Heart right ventricle (tissue), 16 donors: ENCODE measurements at regions not wholly inside any gene's neighbourhood (a gene's known extent, or its start where the extent isn't known, plus 50 kb on each side); places are given as distances from the start of the nearest gene placed in this dataset.
A peak's percentile ranks its signal among the peaks of the same experiment; 100 is the strongest.
"Not testable (repeated sequence)": the region's sequence is repeated elsewhere in the genome, so short reads cannot be mapped to it uniquely, and the experiment has no call there.

Source experiments
- ATAC-seq, 8 donors: fragments of 200-7000 bp; cut with Tn5 transposase; one replicate each; pipeline ENCODE4 v1.9.1; 2020; ENCODE audit warnings: mild to moderate bottlenecking in 8 of 8, moderate library complexity in 8 of 8, moderate number of reproducible peaks in 1 of 8
- DNase-seq, 2 donors: peaks; one replicate each; pipeline ENCODE4 v3.0.0-alpha.2; 2020
- H3K27ac ChIP-seq, 10 donors: fragments of 200-600 bp; sonication (generic) in 2 of 10; one replicate each; pipeline versions ENCODE4 v1.5.0 to v1.8.0; 2020 to 2022; ENCODE audit warnings: mild to moderate bottlenecking in 3 of 10
- H3K27me3 ChIP-seq, 7 donors: fragments of 200-600 bp; one replicate each; pipeline ENCODE4 v1.8.0; 2021 to 2022; ENCODE audit warnings: mild to moderate bottlenecking in 2 of 7
- H3K36me3 ChIP-seq, 9 donors: fragments of 200-600 bp; sonication (generic) in 1 of 9; one replicate each; pipeline versions ENCODE4 v1.5.0 to v1.8.0; 2020 to 2022; ENCODE audit warnings: mild to moderate bottlenecking in 2 of 9
- H3K4me1 ChIP-seq, 9 donors: fragments of 200-600 bp; sonication (generic) in 1 of 9; one replicate each; pipeline versions ENCODE4 v1.5.0 to v1.8.0; 2020 to 2022; ENCODE audit warnings: mild to moderate bottlenecking in 4 of 9
- H3K4me3 ChIP-seq, 10 donors: fragments of 200-600 bp; sonication (generic) in 2 of 10; one replicate each; pipeline versions ENCODE4 v1.5.0 to v1.8.0; 2020 to 2022; ENCODE audit warnings: mild to moderate bottlenecking in 7 of 10, moderate library complexity in 2 of 10
- H3K9me3 ChIP-seq, 11 donors: fragments of 200-600 bp in 10 of 11; sonication (generic) in 2 of 11; one replicate each; pipeline versions ENCODE4 v1.5.0 to v1.8.0; 2013 to 2022; ENCODE audit warnings: mild to moderate bottlenecking in 2 of 11, control low read depth in 1 of 11, moderate library complexity in 1 of 11
- WGBS, 2 donors: extraction: QIAGEN DNeasy Blood & Tissue Kit; methylation state at CpG; one replicate each; pipeline ENCODE4 v1.1.7; 2013; ENCODE audit warnings: inconsistent platforms in 1 of 2; 5-methylcytosine and 5-hydroxymethylcytosine counted together
- intact Hi-C, 10 donors: fragments of 100-400 bp; cut with DNase I; formaldehyde crosslinking; loops; one replicate each; pipeline versions ENCODE4 v1.11.1 to v1.14.2; 2022
- TF ChIP-seq, protein P1 (sequence below), 9 donors: fragments of 200-600 bp; sonication (generic) in 2 of 9; IDR thresholded peaks; one replicate each; pipeline versions ENCODE4 v1.5.0 to v1.8.0; 2021 to 2022; ENCODE audit warnings: antibody characterized with exemption in 9 of 9, mild to moderate bottlenecking in 5 of 9, moderate library complexity in 1 of 9
- donor health status: Arrhythmogenic right ventricular cardiomyopathy.
- donor health status: ischemic (EF 13 %, LVEDD 7.1; RV severe dilation, severe dysfunction).
- donor health status: healthy with polysubstance abuse.
- donor health status: DM: no; HTN: yes; CAD: no.
- donor health status: DM: no; HTN: no; CAD: no.
- donor health status: ischemic (EF 25% LVEDD 6.9; RV normal size, moderate dysfunction).
- donor health status: ischemic (EF 25% LVEDD 5.7; RV mildly dilated, moderate dysfunction).
- donor health status: healthy.
- donor health status: DM: yes; HTN: yes; CAD: no.
- donor health status: Ischemic cardiomyopathy.
- donor health status: ischemic (EF 35%, LVEDD 5.7; RV mildly dilated, moderate dysfunction).
- donor health status: nonischemic (EF 11% LVEDD 7.7; RV severe dilation, severe dysfunction).
- donor health status: DM: yes; HTN: yes; CAD: no.
- donor health status: PGD.
- donor health status: ischemic (EF 29% LVEDD 5.4; RV normal size, mild dysfunction).
- donor health status: nonischemic (EF 23%, LVEDD 6.1; RV moderate dilation, normal function).

DNA sequence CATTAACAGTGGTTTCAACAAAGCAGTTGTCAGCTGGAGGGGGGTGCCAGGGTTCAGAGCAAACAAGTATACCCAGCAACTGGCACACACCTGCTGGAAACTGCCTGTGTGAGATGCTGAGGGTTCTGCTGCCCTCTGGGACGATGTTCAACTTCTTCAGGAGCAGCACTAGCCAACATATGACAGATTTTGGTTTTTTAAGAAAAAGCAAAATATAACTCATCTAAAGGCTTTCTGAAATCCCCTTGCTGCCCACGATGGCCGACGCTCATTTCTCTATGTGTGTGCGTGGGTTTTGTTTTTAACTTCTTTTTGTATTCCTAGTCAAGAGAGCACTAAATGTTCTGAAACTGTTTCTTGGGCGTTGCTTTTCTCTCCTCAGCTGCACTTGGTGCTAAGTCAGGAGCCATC, 79.9 kb downstream of the MRPL57 start:
- H3K27ac ChIP-seq, result no peak overlapping the region
- TF ChIP-seq, protein P1, sequence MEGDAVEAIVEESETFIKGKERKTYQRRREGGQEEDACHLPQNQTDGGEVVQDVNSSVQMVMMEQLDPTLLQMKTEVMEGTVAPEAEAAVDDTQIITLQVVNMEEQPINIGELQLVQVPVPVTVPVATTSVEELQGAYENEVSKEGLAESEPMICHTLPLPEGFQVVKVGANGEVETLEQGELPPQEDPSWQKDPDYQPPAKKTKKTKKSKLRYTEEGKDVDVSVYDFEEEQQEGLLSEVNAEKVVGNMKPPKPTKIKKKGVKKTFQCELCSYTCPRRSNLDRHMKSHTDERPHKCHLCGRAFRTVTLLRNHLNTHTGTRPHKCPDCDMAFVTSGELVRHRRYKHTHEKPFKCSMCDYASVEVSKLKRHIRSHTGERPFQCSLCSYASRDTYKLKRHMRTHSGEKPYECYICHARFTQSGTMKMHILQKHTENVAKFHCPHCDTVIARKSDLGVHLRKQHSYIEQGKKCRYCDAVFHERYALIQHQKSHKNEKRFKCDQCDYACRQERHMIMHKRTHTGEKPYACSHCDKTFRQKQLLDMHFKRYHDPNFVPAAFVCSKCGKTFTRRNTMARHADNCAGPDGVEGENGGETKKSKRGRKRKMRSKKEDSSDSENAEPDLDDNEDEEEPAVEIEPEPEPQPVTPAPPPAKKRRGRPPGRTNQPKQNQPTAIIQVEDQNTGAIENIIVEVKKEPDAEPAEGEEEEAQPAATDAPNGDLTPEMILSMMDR (IDR thresholded peaks at IDR 0.05), result no peak
- H3K4me1 ChIP-seq, result no peaks in the 10 kb centered on the region
- no peaks in the 10 kb centered on the region for H3K36me3 ChIP-seq
- peaks cover 0 to 5% (median 5%) of the 10 kb centered on the region in 7 donors for H3K27me3 ChIP-seq
- intact Hi-C loops, result no loop called here
- no peak for DNase-seq
- ATAC-seq, result no peak
- no peaks in the 10 kb centered on the region for H3K9me3 ChIP-seq
- H3K4me3 ChIP-seq, result no peak overlapping the region
- 81 to 84% methylated on average over 6 of the region's 6 CpGs for WGBS, 2 donors

DNA sequence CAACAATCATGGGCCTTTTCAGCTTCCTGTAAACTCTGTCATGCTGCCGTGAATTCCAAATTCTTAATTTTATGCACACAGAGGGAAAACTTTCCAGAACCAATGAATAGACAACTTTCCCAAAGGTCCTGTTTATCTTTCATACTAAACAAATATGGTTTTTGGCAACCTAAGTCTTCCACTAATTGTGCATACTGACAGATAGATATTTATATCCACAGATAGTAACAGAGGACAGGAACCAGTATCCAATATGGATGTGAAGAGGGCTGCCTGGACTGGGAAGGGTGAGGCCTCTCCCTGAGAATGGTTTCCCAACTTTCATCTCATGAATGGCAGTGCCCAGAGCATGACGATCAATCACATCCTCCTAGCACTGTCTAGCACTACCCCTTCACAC, 80.4 kb downstream of the MRPL57 start:
- TF ChIP-seq, protein P1 (IDR thresholded peaks at IDR 0.05), result no peak
- Histone ChIP-seq H3K27ac (no peak overlapping the region), H3K36me3 (no peaks in the 10 kb centered on the region), H3K4me3 (no peak overlapping the region), H3K27me3 (peaks cover 0 to 5% (median 5%) of the 10 kb centered on the region in 7 donors), H3K9me3 (no peaks in the 10 kb centered on the region), H3K4me1 (no peaks in the 10 kb centered on the region)
- intact Hi-C loops, result no loop called here
- ATAC-seq, result no peak
- 69 to 84% methylated on average over 2 of the region's 2 CpGs for WGBS, 2 donors
- no peak for DNase-seq

DNA sequence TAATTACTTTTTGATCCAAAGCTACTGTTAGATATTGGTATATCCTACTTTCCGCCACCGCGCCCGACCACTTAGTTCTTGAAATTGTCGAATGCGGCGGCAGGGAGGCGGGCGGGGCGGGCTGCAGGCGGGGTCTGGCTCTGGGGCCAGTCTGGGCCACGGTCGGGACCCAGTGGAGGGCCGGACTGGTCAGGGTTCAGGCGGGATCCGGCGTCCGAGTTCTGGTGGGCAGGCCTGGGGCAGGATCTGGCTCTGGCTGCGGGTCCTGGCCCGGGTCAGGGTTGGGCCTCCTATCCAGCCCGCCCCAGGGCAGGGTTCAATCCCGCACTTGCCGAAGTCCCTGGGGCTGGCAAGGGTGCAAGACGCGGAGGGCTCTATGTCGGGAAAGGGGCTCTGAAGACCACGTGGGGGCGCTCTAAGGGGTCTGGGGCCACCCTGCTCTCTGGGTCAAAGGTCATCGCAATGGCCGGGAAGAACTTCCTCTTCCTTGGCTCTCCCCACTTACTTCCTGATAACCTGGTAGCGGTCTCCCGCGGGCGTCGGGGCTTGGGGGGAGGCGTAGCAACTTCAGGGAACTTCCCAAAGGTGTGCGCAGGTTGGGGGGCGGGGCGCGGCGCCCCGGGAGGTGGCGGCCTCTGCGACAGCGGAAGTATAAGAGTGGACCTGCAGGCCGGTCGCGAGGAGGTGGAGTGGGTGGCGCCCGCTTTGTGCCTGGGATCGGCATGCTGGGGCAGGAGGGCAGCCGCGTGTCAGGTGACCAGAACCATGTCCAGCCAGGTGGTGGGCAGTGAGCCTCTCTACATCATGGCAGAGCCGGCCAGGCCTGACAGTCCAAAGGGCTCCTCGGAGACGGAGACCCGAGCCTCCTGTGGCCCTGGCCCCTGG, 83.4 kb downstream of the MRPL57 start:
- H3K36me3 ChIP-seq, result no peaks in the 10 kb centered on the region
- intact Hi-C loops, result no loop called here

DNA sequence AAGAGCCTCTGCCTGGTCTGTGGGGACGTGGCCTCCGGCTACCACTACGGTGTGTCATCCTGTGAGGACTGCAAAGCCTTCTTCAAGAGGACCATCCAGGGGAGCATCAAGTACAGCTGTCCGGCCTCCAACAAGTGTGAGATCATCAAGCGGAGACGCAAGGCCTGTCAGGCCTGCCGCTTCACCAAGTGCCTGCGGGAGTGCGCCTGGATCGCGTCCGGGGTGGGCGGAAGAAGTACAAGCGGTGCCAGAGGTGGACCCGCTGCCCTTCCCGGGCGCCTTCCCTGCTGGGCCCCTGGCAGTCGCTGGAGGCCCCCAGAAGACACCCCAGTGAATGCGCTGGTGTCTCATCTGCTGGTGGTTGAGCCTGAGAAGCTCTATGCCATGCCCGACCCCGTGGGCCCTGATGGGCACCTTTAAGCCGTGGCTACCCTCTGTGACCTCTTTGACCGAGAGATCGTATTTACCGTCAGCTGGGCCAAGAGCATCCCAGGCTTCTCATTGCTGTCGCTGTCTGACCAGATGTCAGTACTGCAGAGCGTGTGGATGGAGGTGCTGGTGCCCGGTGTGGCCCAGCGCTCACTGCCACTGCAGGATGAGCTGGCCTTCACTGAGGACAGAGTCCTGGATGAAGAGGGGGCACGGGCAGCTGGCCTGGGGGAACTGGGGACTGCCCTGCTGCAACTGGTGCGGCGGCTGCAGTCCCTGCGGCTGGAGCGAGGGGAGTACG, 84.3 kb downstream of the MRPL57 start:
- H3K4me1 ChIP-seq, H3K9me3 ChIP-seq, H3K27me3 ChIP-seq, DNase-seq, H3K36me3 ChIP-seq, H3K4me3 ChIP-seq, intact Hi-C loops, H3K27ac ChIP-seq, ATAC-seq: not testable (repeated sequence)
- WGBS, 2 donors, result 94 to 95% methylated on average over 32 to 33 of the region's 35 CpGs

More for the DNA sequence above, 83.4 kb downstream of the MRPL57 start:
- H3K4me3 ChIP-seq, result no peak overlapping the region
- H3K27ac ChIP-seq, result no peak overlapping the region
- no peaks in the 10 kb centered on the region for H3K9me3 ChIP-seq
- DNase-seq (no peak), ATAC-seq (no peak)
- TF ChIP-seq, protein P1 (IDR thresholded peaks at IDR 0.05), result no peak
- H3K27me3 ChIP-seq, result no peaks in the 10 kb centered on the region
- no peaks in the 10 kb centered on the region for H3K4me1 ChIP-seq
- WGBS, 2 donors, result 95 to 96% methylated on average over 57 of the region's 57 CpGs

DNA sequence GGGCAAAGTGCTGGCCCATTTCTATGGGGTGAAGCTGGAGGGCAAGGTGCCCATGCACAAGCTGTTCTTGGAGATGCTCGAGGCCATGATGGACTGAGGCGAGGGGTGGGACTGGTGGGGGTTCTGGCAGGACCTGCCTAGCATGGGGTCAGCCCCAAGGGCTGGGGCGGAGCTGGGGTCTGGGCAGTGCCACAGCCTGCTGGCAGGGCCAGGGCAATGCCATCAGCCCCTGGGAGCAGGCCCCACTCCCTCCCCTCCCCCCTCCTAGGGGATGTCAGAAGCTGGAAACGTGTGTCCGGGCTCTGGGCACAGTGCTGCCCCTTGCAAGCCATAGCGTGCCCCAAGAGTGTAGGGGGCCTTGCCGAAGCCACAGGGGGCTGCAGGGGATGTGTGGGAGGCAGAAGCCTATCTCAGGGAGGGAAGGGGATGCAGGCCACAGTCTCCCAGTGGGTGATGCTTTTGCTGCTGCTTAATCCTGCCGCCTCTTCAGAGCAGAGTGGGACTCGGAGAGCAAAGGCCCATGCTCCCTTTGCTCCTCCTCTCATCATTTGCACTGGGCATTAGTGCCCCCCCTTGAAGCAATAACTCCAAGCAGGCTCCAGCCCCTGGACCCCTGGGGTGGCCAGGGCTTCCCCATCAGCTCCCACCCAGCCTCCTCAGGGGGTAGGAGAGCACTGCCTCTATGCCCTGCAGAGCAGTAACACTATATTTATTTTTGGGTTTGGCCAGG, 85.2 kb downstream of the MRPL57 start:
- DNase-seq, H3K4me1 ChIP-seq, H3K4me3 ChIP-seq, H3K27me3 ChIP-seq, intact Hi-C loops, H3K36me3 ChIP-seq, H3K9me3 ChIP-seq, H3K27ac ChIP-seq: not testable (repeated sequence)
- 53 to 64% methylated on average over 3 of the region's 9 CpGs for WGBS, 2 donors
- peak in 1 of 8 donors; percentile 62 for ATAC-seq

DNA sequence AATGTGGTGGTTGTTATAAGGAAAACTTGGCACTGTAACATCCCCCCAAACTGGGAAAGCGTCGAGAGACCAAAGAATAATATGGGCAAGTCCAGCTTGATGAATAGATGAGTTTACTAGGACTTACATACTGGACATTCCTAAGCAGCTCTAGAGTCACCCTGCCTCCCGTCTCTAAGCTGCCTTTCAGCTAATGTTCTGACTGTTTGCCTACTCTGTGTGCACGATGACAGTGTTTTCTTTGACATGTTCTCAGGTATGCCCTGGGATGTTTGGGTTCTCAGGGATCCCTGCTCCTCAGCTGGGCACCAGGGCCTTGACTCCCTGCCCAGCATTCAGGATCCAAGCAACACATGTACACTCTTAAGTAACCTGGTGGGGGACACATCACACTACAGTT, 87.5 kb downstream of the MRPL57 start:
- DNase-seq, H3K27ac ChIP-seq, H3K9me3 ChIP-seq, H3K27me3 ChIP-seq, ATAC-seq, intact Hi-C loops, H3K4me3 ChIP-seq, H3K36me3 ChIP-seq, H3K4me1 ChIP-seq: not testable (repeated sequence)
- whole genome bisulfite sequencing, 2 donors, result 56 to 73% methylated on average over 2 to 3 of the region's 4 CpGs
